ENCODE measurements at regions not wholly inside any gene's neighbourhood (a gene's known extent, or its start where the extent isn't known, plus 50 kb on each side); places are given as distances from the start of the nearest gene placed in this dataset.
"Not testable (repeated sequence)": the region's sequence is repeated elsewhere in the genome, so short reads cannot be mapped to it uniquely, and the experiment has no call there.

DNA sequence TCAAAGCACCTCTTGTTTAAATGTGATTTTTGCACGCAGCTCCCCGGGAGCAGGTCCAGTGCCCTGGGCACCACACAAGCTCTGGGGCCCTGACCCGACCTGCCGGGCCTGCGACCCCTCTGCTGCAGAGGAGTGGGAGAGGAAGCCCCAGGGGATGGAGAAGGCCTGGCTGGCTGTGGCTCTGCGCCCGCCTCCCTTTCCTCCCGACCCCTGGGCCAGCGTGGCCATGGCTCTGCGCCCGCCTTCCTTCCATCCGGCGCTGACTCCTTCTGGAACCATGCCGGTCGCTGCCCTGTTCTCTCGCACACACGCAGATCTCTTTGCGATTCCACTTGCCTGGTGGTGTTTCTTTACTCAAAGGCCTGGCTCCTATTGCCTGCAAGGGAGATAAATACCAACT, 166.5 kb upstream of the SALL3 start:
- no peak for DNase-seq (ENCODE audit: low read depth)

DNA sequence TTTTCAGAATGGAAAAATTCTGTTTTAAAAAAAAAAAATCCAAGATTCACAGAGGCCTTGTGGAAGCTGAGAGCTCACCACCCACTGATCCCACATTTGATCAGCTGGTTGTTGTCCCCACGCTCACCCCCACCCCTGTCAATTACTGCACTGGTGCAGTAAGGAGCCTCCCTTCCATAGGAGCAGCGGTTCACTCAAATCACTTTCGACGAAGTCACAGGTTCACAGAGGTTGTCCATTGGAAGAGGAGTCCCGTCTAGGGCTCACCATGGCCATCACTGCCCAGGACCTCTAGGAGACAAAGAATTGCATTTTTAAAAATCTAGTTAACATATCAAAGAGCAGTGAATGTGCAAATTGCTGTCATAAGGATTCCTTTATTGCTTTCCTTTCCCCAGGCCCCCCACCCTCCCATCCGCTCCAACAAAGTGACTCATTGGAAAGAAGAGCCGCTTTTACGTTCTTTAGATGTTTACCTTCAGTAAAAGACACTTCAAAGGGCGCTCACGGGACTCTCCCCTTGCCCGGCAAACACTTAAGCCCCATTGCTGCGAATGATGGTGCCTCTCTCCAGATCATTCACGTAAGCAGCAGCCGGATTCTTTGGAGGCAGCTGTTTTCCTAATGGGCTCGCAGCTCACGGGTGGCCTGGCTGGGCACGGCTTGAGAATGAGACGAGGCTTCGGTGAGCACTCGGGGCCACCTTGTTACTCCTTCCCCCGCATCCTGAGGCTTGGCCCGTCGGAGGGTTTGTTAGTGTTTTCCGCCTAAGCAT, 165.5 kb upstream of the SALL3 start:
- no peak for DNase-seq (ENCODE audit: low read depth)

DNA sequence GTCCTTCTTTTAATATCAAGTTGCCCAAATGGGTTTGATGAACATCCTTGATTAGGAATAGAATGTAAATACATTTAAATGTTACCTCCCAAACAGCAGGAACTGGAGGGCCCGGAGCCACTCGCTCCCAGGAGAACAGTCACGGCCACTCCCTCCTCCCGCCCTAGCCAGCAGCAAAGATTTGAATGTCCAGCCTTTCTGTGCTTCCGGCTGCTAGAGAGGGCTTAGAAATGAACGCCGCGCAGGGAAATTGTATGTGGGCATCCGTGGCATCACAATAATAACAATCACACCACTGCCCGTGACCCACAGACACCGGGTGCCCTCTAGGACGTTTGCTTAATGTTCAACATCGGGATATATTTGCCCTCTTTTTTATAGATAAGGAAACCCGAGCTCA, 164.9 kb upstream of the SALL3 start:
- no peak for DNase-seq (ENCODE audit: low read depth)

DNA sequence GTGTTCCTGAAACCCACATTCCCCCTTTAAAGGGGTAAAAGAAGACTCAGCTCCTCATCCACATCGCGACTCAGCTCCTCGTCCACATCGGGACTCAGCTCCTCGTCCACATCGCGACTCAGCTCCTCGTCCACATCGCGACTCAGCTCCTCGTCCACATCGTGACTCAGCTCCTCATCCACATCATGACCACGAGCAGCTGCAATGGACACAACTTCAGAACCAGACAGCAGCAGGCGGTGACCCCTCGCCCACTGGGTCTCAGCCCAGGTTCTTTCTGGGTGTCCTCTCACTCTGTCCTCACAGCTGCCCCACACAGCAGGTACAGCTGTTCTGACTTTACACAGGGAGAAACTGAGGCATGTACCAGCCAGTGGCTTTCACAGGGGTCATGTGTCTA, 163.5 kb upstream of the SALL3 start:
- no peak for DNase-seq (ENCODE audit: low read depth)

DNA sequence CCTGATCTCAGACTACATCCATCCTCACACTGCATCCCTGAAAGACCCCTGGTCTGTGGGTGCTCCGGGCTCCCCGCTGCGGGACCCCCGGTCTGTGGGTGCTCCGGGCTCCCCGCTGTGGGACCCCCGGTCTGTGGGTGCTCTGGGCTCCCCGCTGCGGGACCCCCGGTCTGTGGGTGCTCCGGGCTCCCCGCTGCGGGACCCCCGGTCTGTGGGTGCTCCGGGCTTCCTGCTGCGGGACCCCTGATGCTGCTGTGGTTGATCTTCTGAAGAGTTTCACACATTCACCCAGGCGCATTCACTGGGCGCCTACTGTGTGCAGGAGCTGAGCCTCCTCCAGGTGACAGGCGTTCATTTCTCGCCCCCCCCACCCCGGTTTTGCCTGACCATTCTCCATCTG, 162.7 kb upstream of the SALL3 start:
- no peak for DNase-seq (ENCODE audit: low read depth)

DNA sequence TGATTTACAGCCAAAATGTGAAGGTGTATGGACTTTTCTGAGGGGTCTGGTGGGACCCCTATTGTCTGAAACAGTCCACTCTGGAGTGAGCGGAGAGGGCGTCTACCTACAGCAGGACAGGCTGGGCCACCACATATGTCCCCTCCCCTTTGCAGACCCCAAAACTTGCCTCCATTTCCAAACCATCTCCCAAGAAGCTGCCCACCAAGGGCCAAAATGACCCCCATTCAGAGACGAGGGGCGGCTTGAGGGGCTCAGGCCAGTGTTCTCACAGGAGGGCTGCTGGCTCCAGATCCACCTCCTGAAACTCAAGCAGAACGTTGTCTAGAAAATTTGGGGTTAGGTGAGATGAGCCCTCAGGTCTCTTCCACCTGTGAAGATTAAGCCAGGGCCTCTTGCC, 161.1 kb upstream of the SALL3 start:
- no peak for DNase-seq (ENCODE audit: low read depth)

DNA sequence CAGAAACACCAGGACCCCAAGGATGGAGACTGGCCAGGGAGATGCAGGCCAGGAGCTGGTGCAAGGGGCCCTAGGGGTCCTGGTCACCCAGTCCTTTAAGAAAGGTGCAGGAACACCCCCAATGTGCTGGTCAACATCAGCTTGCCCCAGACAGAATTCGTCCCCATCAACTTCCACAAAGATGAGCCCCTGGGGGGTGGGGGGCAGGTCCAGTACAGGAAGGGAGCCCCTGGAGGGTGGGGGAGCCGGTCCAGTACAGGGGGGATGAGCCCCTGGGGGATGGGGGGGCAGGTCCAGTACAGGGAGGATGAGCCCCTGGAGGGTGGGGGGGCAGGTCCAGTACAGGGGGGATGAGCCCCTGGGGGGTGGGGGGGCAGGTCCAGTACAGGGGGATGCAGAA, 160.7 kb upstream of the SALL3 start:
- no peak for DNase-seq (ENCODE audit: low read depth)

DNA sequence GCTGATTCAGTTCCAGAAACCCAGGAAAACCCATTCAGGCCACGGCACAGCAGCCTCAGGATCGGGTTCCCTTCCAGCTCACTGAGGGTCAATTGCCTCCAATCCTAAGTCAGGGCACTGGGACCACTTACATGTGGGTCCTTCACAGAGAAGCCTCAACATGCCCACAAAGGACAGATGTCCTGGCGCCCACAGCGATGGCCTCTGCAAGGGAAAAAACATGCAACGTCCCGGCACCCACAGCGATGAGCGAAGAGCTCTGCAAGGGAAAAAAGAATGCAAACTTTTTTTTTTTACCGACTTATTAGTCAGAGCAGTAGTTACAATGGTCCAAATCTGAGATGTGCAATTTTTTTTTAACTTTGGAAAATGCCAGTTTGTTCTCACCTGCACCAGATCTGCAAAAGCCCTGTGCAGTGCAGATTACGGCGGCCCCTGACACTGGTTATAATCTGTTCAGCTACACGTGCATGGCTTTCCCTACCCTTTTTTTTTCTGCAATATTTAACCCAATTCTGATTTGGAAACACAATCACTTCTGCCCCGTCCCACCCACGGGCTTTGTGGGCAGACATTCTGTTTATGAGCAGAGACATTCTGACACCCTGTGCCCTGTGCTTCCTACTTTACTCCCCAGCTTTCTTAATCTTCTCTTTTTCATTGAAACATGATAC, 159.3 kb upstream of the SALL3 start:
- DNase-seq (ENCODE audit: low read depth), result no peak

DNA sequence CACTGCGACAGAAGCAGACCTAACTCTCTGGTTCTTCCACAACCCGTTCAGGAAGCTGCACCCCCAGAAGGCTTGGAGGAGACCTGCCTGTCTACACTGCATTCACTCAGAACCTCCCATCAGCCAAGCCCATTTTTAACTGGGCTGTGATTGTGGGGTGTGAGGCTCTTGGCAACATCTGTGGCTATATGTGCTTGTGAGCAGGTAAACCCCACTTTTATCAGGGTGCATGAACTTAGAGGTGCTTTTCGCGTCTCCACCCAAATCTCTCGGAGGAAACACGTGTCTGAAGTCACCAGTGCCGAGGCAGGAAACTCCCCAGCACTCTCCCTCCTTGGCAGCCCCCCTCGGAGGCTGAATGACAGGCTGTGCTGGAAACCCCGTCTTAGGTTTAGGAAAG, 158.2 kb upstream of the SALL3 start:
- DNase-seq (ENCODE audit: low read depth), result no peak

DNA sequence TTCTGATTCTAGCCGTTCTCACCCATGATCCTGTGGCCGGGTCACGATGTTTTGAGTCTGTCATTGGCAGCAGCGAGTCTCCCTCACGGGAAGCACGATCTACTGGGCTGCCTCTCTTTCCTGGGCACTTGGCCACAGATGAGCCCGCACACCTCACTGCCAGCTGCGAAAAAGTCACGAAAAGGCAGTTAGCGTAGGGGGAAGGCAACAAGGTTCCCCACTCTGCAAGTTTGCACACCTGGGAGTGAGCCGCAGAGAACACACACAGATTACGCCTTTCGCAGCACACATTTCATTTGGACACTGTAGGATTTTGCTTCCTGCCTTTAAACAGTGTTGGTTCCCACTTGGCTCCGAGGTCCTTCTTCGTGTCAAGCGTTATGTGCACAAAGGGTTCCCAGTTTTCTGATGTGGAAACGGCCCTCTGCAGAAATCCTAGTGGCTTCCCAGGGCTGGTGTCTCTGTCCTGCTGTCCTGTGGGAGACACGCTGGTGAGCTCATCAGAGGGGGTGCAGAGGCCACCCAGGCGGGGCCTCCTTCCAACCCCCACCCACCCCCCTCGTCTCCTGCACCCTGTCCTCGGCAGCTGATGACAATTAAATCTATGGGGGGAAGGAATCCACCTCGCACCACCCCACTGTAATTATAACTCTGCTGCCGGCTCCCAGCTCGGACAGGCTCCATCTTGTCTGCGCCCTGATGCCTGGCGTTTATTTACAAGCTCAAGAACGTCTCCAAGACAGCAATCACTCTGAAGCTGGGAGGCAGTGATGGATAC, 157.3 kb upstream of the SALL3 start:
- DNase-seq (ENCODE audit: low read depth), result no peak

DNA sequence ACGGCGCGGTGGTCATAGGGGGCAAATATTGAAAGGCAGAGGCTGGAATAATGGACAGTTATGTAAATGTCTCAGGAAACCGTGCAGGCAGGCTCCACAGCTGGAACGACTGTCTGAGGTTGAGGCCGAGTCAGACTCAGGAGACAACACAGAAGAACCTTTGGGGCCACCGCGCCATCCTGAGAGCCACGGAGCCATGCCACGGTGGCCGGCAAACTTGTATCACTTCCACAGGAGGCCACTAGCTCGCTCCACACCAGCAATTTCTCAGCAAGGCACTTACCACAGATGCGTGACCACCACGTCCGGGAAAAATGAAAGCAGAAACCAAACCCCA, 156.7 kb upstream of the SALL3 start:
- DNase-seq (ENCODE audit: low read depth), result no peak

DNA sequence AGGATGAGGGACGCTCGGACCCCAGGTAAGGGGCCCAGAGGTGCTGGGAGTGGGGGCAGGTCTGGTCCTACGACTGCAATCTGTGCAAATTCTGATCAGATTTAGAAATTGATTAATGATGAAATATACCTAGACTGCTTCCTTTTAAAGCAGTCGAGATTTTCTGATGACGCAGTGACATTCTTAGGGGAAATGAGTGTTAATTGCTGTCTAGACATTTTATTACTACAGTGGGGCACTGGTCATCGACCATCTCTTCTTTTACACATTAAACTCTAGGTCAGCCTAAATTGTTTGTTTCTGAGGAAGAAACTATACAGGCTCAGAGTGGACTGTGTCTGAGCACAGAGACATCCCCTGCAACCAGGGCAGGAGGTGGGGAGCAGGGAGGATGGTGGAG, 154.4 kb upstream of the SALL3 start:
- DNase-seq (ENCODE audit: low read depth), result no peak

DNA sequence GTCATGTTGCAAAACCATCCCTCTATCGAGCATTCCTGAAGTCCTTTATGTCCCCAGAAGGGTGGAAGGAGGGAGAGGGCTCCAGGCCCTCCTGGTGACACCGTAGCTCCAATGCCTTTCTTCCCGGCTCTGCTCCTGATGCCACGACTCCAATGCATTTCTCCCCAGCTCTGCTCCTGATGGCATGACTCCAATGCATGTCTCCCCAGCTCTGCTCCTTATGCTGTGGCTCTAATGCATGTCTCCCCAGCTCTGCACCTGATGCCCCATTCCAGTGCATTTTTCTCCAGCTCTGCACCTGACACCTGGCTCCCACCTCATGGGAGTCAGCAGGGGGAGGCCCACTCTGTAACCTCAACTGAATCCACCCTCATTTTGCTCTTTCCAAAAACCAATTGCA, 153.0 kb upstream of the SALL3 start:
- DNase-seq (ENCODE audit: low read depth), result no peak

DNA sequence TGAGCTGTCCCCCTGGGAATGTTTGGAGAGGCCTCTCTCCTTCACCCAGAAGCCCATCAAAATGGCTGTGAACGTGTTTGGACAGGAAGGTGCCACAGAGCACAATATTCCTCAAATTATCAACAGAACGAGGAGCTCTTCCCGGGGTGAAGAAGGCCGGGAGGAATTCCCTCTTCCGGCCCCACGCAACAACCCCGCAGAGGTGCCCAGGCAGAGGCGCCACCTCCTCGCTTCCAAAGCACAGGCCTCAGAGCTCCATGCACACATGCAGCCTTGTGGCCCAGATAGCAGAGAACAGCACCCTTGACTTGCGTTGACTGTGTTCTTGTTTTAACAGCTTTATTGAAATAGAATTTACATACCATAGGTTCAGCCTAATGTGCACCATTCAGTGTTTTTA, 152.5 kb upstream of the SALL3 start:
- no peak for DNase-seq (ENCODE audit: low read depth)

DNA sequence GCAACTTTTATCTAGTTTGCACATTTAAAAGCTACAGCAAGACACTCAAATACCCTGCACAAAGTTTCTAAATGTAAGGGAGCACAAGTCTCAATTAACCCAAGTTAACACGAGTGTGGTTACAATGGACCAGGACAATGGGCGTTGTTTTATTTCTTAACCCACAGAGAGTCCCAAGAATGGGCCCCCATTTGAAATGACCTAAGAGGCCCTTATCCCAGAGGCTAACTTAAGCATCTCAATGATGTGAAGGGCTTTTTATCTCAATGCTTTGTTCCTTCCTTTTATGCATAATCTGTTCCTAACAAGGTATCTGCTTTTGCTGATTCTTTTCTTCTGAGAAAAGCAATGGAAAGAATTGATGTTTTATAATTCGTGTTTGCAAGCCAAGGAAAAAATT, 151.5 kb upstream of the SALL3 start:
- no peak for DNase-seq (ENCODE audit: low read depth)

DNA sequence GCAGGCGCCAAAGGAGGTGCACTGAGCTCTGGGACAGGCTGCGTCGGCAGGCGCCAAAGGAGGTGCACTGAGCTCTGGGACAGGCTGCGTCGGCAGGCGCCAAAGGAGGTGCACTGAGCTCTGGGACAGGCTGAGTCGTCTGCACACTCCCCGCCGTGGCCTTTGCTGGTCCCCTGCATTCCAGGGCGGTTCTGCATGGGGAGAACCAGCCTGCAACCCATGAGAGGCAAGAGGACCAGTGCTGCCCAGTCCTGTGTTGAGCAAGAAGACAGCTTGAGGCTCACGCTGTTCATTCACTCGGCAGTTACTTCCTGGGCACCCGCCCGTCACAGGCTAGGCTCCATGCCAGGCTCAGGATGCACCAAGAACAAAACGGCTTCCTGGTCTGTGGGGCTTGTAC, 150.6 kb upstream of the SALL3 start:
- not testable (repeated sequence) for DNase-seq (ENCODE audit: low read depth)

DNA sequence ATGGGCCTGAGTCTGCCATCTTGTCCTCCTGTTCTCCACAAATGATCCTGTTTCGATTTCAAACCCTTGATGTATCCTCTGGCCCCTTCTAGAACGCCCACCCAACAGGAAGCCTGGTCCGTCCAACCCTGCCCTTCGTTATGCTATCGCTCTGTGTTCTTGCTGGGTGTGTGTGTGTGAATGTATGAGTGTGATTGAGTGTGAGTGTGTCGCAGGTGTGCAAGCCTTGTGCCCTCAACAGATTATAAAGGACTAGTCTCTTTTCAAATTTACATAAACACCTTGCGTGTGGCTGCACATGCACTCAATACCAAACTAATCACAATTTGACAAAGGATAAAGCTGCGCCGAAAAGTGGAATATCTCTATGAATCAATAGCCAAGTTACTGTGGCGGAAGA, 149.5 kb upstream of the SALL3 start:
- DNase-seq (ENCODE audit: low read depth), result no peak

DNA sequence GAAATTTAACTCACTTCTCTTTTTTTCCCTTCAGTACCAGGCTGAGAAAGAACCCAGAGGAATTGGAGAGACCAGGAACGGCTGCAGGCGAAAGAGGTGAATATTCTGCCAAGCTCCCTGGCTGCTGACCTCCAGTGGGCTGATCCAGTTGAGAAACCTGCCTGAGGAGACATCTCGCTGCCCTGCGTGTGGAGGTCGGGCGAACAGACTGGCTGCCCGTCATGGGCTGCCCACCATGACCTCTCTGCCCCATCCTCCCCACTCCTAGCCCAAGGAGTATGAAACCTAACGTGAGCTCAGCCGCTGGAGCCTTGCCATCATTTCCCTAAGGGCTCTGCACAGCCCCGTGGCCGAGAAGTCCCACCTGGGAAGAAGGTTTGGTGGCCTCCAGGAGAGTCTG, 148.8 kb upstream of the SALL3 start:
- DNase-seq (ENCODE audit: low read depth), result no peak

DNA sequence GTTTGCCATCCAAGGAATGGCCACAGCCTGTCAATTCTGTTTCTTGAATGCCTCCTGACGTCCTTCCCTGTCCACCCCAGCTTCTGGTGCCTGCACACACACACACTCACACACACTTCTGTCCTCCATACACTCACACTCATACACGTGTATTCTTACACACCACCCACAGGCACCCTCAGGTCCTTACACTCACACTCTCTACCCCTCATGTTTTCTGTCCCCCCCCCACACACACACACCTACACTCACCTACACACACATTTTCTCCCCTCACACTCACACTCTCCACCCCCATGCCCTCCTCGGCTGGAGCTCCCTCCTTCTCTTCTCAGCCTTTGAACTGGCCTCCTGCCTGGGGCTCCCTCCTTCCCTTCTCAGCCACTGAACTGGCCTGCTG, 148.0 kb upstream of the SALL3 start:
- no peak for DNase-seq (ENCODE audit: low read depth)

DNA sequence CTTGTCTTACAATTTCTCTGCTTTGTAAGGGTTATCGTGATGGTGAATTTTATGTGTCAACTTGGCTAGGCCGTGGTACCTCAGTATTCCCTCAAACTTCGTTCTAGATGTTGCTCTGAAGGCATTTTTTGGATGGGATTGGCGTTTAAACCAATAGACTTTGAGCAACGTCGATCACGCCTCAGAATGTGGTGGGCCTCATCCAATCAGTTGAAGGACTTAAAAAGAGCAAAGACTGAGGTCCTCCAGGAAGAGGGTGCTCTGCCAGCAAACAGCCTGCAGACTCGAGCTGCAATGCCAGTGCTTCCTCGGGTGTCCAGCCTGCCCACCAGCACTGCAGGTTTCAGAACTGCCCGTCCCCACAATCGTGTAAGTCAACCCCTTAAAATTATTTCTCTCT, 145.8 kb upstream of the SALL3 start:
- no peak for DNase-seq (ENCODE audit: low read depth)

DNA sequence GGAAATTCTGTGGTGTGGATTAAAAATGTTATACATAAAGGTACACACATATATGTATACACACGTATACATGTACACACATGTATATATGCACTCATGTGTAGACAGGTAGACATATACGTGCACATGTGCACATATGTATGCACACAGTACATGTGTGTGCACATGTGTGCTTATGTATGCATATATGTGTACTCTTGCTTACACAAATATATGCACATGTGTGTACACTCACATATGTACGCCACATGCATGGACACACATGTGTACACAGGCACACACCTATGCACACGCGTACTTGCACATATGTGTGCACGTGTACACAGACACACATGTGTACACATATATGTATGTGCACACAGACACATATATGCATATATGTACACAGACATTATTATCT, 142.8 kb upstream of the SALL3 start:
- DNase-seq (ENCODE audit: low read depth), result no peak

DNA sequence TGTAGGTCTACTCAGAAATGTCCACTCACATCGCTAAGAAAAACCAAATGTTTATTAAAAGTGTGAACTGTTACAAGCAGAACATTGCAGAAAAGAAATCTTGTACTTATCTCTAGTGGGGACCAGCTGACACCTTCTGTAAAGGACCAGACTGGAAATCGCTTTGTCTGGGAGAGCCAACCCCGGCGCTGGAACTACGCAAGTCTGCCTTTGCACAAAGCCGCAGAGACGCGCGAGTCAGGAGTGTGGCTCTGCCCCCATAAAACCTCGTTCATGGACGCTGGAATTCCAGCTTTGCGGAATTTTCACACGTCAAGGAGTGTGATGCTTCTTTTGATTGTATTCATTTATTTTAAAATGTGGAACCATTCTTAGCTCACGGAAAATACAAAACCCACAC, 141.9 kb upstream of the SALL3 start:
- DNase-seq (ENCODE audit: low read depth), result no peak

DNA sequence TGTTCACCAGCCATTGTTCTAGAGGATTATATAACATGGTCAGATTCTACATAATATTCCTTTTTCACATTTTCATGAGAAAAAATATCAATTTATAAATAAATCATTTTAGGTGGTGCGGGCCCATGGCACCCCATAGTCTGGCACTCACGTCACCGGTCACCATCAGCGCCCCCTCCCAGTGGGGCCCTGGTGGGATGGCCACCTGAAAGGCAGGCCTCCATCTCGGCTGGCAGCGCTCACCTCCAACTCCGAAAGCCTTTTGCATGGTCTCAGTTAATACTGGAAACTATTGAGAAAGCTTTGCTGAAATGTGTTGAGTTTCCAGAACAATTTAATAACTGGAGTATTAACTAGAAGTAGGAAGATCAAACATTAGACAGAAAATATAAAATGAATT, 141.4 kb upstream of the SALL3 start:
- DNase-seq (ENCODE audit: low read depth), result no peak

Measured in RPMI7951 (cell line).